BLaER1 (cell line): ENCODE measurements at regions not wholly inside any gene's neighbourhood (a gene's known extent, or its start where the extent isn't known, plus 50 kb on each side); places are given as distances from the start of the nearest gene placed in this dataset.

ENCODE experiments used
- H3K27ac ChIP-seq: shearing (Covaris generic); formaldehyde crosslinking; 2 replicates; pipeline ENCODE4 v1.8.1; 2022
- H3K27me3 ChIP-seq: shearing (Covaris generic); formaldehyde crosslinking; 2 replicates; pipeline ENCODE4 v1.8.1; 2022
- H3K36me3 ChIP-seq: shearing (Covaris generic); formaldehyde crosslinking; 2 replicates; pipeline ENCODE4 v1.8.1; 2022
- H3K4me1 ChIP-seq: shearing (Covaris generic); formaldehyde crosslinking; 2 replicates; pipeline ENCODE4 v1.8.1; 2022
- H3K4me2 ChIP-seq: shearing (Covaris generic); formaldehyde crosslinking; 2 replicates; pipeline ENCODE4 v1.8.1; 2022
- H3K4me3 ChIP-seq: shearing (Covaris generic); formaldehyde crosslinking; 2 replicates; pipeline ENCODE4 v1.8.1; 2022
- H3K9ac ChIP-seq: shearing (Covaris generic); formaldehyde crosslinking; 2 replicates; pipeline ENCODE4 v1.8.1; 2022
- H3K9me3 ChIP-seq: shearing (Covaris generic); formaldehyde crosslinking; 2 replicates; pipeline ENCODE4 v1.8.1; 2022
- H4K20me1 ChIP-seq: shearing (Covaris generic); formaldehyde crosslinking; 2 replicates; pipeline ENCODE4 v1.8.1; 2022
- Cebpa-rat ChIP-seq: shearing (Covaris generic); IDR thresholded peaks from 2 replicates; pipeline ENCODE4 v1.8.1; 2022

- Histone ChIP-seq H3K36me3 (no peaks in the 10 kb centered on the region), H3K9me3 (peaks cover 9% of the 10 kb centered on the region; the same call in 1 of the 2 replicates), H3K4me2 (no peak overlapping the region), H3K27ac (no peak overlapping the region), H4K20me1 (no peaks in the 10 kb centered on the region), H3K27me3 (no peaks in the 10 kb centered on the region), H3K4me3 (no peak overlapping the region), H3K4me1 (no peaks in the 10 kb centered on the region), H3K9ac (no peak overlapping the region)
- no peak for TF ChIP-seq Cebpa-rat
These were observed 176.9 kb upstream of the FN1 start for GRCh38 chr2:215612786-215613185.

- no peaks in the 10 kb centered on the region for H3K27me3 ChIP-seq
- no peak overlapping the region for H3K27ac ChIP-seq
- no peak overlapping the region for H3K4me3 ChIP-seq
- peaks cover 9% of the 10 kb centered on the region; the same call in 1 of the 2 replicates for H3K9me3 ChIP-seq
- no peaks in the 10 kb centered on the region for H3K36me3 ChIP-seq
- H3K4me1 ChIP-seq, result no peaks in the 10 kb centered on the region
- H3K4me2 ChIP-seq, result no peak overlapping the region
- no peak for TF ChIP-seq Cebpa-rat
- no peaks in the 10 kb centered on the region for H4K20me1 ChIP-seq
- no peak overlapping the region for H3K9ac ChIP-seq
These were observed 175.9 kb upstream of the FN1 start for GRCh38 chr2:215611609-215612386.

DNA sequence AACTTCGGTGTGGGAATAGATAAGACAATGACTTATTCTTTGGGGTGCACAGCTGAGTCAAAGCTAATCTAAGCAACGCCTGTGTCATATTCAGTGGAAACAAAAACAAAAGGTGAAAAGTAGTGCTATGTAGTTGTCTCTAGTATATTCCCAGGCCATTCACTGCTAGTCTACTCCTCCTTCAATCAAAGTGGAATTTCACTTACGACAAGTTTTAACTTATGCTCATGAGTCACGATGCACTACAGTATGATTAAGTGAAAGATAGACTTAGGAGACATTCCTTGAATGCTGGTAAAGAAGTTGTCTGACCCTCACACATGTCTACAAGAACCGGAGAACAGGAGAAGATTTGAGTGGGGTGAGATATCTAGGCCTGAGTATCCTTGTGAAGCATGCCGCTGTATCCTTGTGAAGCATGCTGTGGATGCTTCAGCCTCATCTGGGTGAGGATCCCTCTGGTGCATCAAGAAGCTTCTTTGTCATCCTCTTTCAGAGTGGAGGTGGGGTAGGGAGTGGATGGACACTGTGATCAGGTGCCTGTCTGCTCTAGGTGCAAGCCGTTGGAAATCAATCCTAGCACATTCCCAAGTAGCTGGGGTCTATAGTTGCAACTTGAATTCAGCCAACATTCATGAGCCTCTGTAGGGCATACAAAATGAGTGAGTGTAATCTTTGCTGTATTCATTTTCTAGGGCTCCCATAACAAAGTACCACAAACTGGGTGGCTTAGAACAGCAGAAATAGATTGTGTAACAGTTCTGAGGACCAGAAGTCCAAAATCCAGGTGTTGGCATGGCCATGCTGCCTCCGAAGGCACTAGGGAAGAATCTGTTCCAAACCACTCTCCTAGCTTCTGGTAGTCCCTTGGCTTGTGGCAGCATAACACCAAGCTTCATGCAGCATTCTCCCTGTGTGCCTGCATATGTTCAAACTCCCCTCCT, 173.5 kb upstream of the FN1 start:
- TF ChIP-seq Cebpa-rat, result no peak
- H3K4me2 ChIP-seq, result no peak overlapping the region
- no peaks in the 10 kb centered on the region for H3K27me3 ChIP-seq
- no peaks in the 10 kb centered on the region for H3K4me1 ChIP-seq
- no peaks in the 10 kb centered on the region for H4K20me1 ChIP-seq
- H3K9ac ChIP-seq, result no peak overlapping the region
- no peak overlapping the region for H3K4me3 ChIP-seq
- no peaks in the 10 kb centered on the region for H3K36me3 ChIP-seq
- H3K9me3 ChIP-seq, result no peaks in the 10 kb centered on the region
- H3K27ac ChIP-seq, result no peak overlapping the region

DNA sequence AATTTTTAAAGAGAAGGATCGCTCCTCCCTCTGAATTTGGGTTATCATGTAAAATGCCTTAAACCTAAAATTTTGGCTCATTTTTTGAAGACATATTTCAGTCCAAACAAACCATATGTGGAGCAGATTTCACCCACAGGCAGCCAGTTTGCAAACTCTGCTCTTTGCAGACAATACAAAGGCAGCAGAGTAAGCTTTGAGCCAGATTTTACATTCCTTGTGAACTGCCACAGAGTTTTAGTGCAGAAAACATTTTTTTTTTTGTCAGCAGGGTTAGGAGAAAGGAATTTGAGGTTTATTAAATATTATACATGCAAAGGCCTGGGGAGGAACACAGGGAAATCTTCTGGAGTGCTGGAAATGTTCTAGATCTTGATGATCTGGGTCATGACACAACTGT, 171.9 kb upstream of the FN1 start:
- Histone ChIP-seq H3K4me3 (no peak overlapping the region), H3K27ac (no peak overlapping the region), H3K4me2 (no peak overlapping the region), H3K4me1 (no peaks in the 10 kb centered on the region), H3K9ac (no peak overlapping the region), H4K20me1 (no peaks in the 10 kb centered on the region), H3K9me3 (no peaks in the 10 kb centered on the region), H3K36me3 (no peaks in the 10 kb centered on the region), H3K27me3 (no peaks in the 10 kb centered on the region)
- TF ChIP-seq Cebpa-rat, result no peak

GRCh38 chr2:215606219-215606618, 170.4 kb upstream of the FN1 start:
- Histone ChIP-seq H3K4me2 (no peak overlapping the region), H3K4me3 (no peak overlapping the region), H3K27ac (no peak overlapping the region), H3K4me1 (no peaks in the 10 kb centered on the region), H3K27me3 (no peaks in the 10 kb centered on the region), H4K20me1 (no peaks in the 10 kb centered on the region), H3K9me3 (no peaks in the 10 kb centered on the region), H3K9ac (no peak overlapping the region), H3K36me3 (no peaks in the 10 kb centered on the region)
- no peak for TF ChIP-seq Cebpa-rat

DNA sequence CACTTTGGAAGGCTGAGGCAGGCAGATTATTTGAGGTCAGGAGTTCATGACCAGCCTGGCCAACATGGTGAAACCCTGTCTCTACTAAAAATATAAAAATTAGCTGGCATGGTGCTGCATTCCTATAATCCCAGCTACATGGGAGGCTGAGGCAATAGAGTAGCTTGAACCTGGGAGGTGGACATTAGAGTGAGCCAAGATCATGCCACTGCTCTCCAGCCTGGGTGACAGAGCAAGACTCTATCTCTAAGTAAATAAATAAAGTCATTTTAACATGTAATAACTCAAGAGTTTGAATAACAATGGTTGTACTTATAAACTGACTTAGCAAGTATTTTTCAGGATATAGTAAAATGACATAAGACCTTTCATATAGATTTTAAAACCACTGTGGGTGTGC, 169.3 kb upstream of the FN1 start:
- Histone ChIP-seq H3K9ac (no peak overlapping the region), H4K20me1 (no peaks in the 10 kb centered on the region), H3K27ac (no peak overlapping the region), H3K4me3 (no peak overlapping the region), H3K9me3 (no peaks in the 10 kb centered on the region), H3K4me2 (no peak overlapping the region), H3K4me1 (no peaks in the 10 kb centered on the region), H3K27me3 (no peaks in the 10 kb centered on the region), H3K36me3 (no peaks in the 10 kb centered on the region)
- TF ChIP-seq Cebpa-rat, result no peak

GRCh38 chr2:215604606-215605005, 168.7 kb upstream of the FN1 start:
- TF ChIP-seq Cebpa-rat, result no peak
- no peak overlapping the region for H3K9ac ChIP-seq

DNA sequence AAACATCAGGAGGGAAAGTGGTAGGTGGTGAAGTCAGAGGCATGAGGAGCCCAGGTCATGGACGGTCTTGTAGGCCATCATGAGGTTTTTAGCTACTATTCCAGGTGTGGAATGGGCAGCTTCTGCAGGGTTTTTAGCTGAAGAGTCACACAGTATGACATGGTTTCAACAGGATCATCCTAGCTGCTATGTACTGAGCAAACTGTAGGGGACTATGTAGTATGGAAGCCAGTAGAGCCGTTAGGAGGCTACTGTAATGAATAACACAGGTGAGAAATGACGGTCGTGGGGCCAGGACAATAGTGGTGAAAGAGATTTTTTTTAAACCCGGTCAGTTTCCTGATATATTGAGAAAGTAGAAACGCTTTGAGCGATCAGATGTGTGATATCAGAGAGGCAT, 167.6 kb upstream of the FN1 start:
- Histone ChIP-seq H3K27me3 (no peaks in the 10 kb centered on the region), H3K4me1 (no peaks in the 10 kb centered on the region), H4K20me1 (no peaks in the 10 kb centered on the region), H3K4me3 (no peak overlapping the region), H3K36me3 (no peaks in the 10 kb centered on the region), H3K27ac (no peak overlapping the region), H3K4me2 (no peak overlapping the region), H3K9ac (no peak overlapping the region), H3K9me3 (no peaks in the 10 kb centered on the region)
- TF ChIP-seq Cebpa-rat, result no peak

More at GRCh38 chr2:215604606-215605005, 168.7 kb upstream of the FN1 start:
- Histone ChIP-seq H3K27me3 (no peaks in the 10 kb centered on the region), H3K4me1 (no peaks in the 10 kb centered on the region), H3K9me3 (no peaks in the 10 kb centered on the region), H3K4me2 (no peak overlapping the region), H3K27ac (no peak overlapping the region), H3K4me3 (no peak overlapping the region), H3K36me3 (no peaks in the 10 kb centered on the region), H4K20me1 (no peaks in the 10 kb centered on the region)

- H3K4me1 ChIP-seq, result no peaks in the 10 kb centered on the region
- H3K9me3 ChIP-seq, result no peaks in the 10 kb centered on the region
- no peaks in the 10 kb centered on the region for H3K27me3 ChIP-seq
- H3K36me3 ChIP-seq, result no peaks in the 10 kb centered on the region
- TF ChIP-seq Cebpa-rat, result no peak
- H3K4me3 ChIP-seq, result no peak overlapping the region
- no peaks in the 10 kb centered on the region for H4K20me1 ChIP-seq
- H3K27ac ChIP-seq, result no peak overlapping the region
- H3K4me2 ChIP-seq, result no peak overlapping the region
- H3K9ac ChIP-seq, result no peak overlapping the region
These were observed 167.1 kb upstream of the FN1 start for GRCh38 chr2:215602997-215603396.

- H3K9ac ChIP-seq, result no peak overlapping the region
- H3K4me2 ChIP-seq, result no peak overlapping the region
- no peaks in the 10 kb centered on the region for H3K36me3 ChIP-seq
- H3K4me3 ChIP-seq, result no peak overlapping the region
- no peaks in the 10 kb centered on the region for H3K9me3 ChIP-seq
- TF ChIP-seq Cebpa-rat, result no peak
- no peak overlapping the region for H3K27ac ChIP-seq
- H4K20me1 ChIP-seq, result no peaks in the 10 kb centered on the region
- H3K4me1 ChIP-seq, result no peaks in the 10 kb centered on the region
- H3K27me3 ChIP-seq, result no peaks in the 10 kb centered on the region
These were observed 166.3 kb upstream of the FN1 start for GRCh38 chr2:215601990-215602721.
